ENCODE measurements at regions not wholly inside any gene's neighbourhood (a gene's known extent, or its start where the extent isn't known, plus 50 kb on each side); places are given as distances from the start of the nearest gene placed in this dataset.

DNA sequence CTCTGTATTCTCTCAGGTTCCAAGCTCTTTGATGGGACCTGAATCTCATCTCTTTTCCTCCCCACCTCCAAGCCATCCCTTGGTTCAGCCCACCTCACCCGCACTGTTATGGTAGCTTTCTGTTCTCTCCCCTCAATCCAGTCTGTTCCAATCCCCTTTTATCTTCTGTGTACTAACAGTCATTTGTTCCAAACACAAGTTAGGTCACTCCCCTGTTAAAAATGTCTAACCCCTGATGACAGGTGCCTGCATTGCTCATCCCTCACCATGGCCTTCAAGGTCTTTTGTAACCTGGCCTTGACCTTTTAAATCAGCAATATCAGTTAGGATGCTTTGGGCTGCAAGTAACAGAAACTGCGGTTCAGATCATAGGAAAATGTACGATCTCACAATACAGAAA is 74.8 kb downstream of the CYP26A1 start:
- TF ChIP-seq CTCF (IDR thresholded peaks at IDR 0.05; ENCODE audit: low read length), result no peak
- TF ChIP-seq EZH2 (IDR thresholded peaks at IDR 0.05; ENCODE audit: borderline replicate concordance, low read length), result no peak

Measured in OCI-LY1 (cell line).